GM12878 (cell line): ENCODE measurements at regions not wholly inside any gene's neighbourhood (a gene's known extent, or its start where the extent isn't known, plus 50 kb on each side); places are given as distances from the start of the nearest gene placed in this dataset.

Experiments
- ATAC-seq: fragments of 200-7000 bp; cut with Tn5 transposase; 3 replicates; pipeline ENCODE4 v1.9.1; 2020; ENCODE audit warnings: mild to moderate bottlenecking, moderate library complexity
- BruUV-seq: library from RNA; stranded (reverse); fragments of 400-500 nt; replicated peaks from 2 replicates; lab custom pipeline; 2021; lab: Mats Ljungman, UMichigan
- CTCF ChIA-PET: fragments of 300-600 bp; sonication (Branson Sonifier 250); formaldehyde crosslinking; extraction: SDS; loops from one replicate; lab custom pipeline; 2021; ENCODE audit warnings: inconsistent platforms; lab: Yijun Ruan, JAX
- POLR2A ChIA-PET: fragments of 350-600 bp; formaldehyde crosslinking; extraction: SDS; loops from one replicate; lab custom pipeline; 2021; ENCODE audit warnings: inconsistent platforms; lab: Charles Lee
- RAD21 ChIA-PET: fragments of 300-600 bp; sonication (Branson Sonifier 250); formaldehyde crosslinking; loops from one replicate; lab custom pipeline; 2023; ENCODE audit warnings: antibody characterized with exemption; ENCODE audit not compliant: unreplicated experiment; lab: Charles Lee
- SMC1A ChIA-PET: fragments of 300-600 bp; sonication (Branson Sonifier 250); formaldehyde crosslinking; loops from one replicate; lab custom pipeline; 2023; ENCODE audit not compliant: unreplicated experiment, uncharacterized antibody; lab: Charles Lee
- DNase-seq: peaks from one replicate; pipeline ENCODE4 v3.0.0-alpha.2; 2011; ENCODE audit warnings: low read depth, low spot score
- FAIRE-seq: peaks from 3 replicates; lab custom pipeline; 2011; peaks lifted over from hg19 to GRCh38; lab: Jason Lieb, UNC
- H2AFZ ChIP-seq: 2 replicates; pipeline ENCODE4 v1.6.0; 2011; ENCODE audit warnings: low read depth, low read length, control low read depth; ENCODE audit not compliant: control insufficient read depth
- H3K27ac ChIP-seq: 2 replicates; pipeline ENCODE4 v1.5.1; 2011; ENCODE audit warnings: control low read depth; ENCODE audit not compliant: control insufficient read depth, insufficient read depth
- H3K27me3 ChIP-seq, 2 experiments: replicated peaks in 1 of 2; 2 replicates each; pipeline versions ENCODE4 v1.6.0 to v1.6.1; 2011; ENCODE audit warnings: low read length in 1 of 2; ENCODE audit not compliant: control insufficient read depth in 2 of 2, insufficient read depth in 2 of 2
- H3K36me3 ChIP-seq, 2 experiments: 2 replicates each; pipeline ENCODE4 v1.5.1; 2011; ENCODE audit warnings: low read length in 1 of 2; ENCODE audit not compliant: control insufficient read depth in 2 of 2, insufficient read depth in 2 of 2
- H3K4me1 ChIP-seq: 2 replicates; pipeline ENCODE4 v1.6.1; 2011; ENCODE audit warnings: mild to moderate bottlenecking, low read length, moderate library complexity, mixed read lengths; ENCODE audit not compliant: control insufficient read depth, insufficient read depth
- H3K4me2 ChIP-seq: 2 replicates; pipeline ENCODE4 v1.6.0; 2011; ENCODE audit warnings: control low read depth; ENCODE audit not compliant: control insufficient read depth, insufficient read depth
- H3K4me3 ChIP-seq: fragments of 200-600 bp; sonication (generic); 2 replicates; pipeline ENCODE4 v1.5.1; 2016
- H3K79me2 ChIP-seq: 2 replicates; pipeline ENCODE4 v1.6.0; 2011; ENCODE audit warnings: low read length; ENCODE audit not compliant: control insufficient read depth, insufficient read depth
- H3K9ac ChIP-seq: 2 replicates; pipeline ENCODE4 v1.8.0; 2011; ENCODE audit warnings: low read length, control low read depth, mixed read lengths; ENCODE audit not compliant: control insufficient read depth, insufficient read depth
- H3K9me3 ChIP-seq: replicated peaks from 3 replicates; pipeline ENCODE4 v1.5.1; 2011; ENCODE audit warnings: mild to moderate bottlenecking, low read length; ENCODE audit not compliant: control insufficient read depth, insufficient read depth
- H4K20me1 ChIP-seq: 2 replicates; pipeline ENCODE4 v1.6.0; 2011; ENCODE audit not compliant: control insufficient read depth, insufficient read depth
- ASH2L ChIP-seq: fragments of 300-600, 200-600 bp; sonication (generic); IDR thresholded peaks from 2 replicates; pipeline ENCODE4 v1.6.1; 2017; ENCODE audit warnings: low read depth, mild to moderate bottlenecking, borderline replicate concordance
- BCL3 ChIP-seq: IDR thresholded peaks from 2 replicates; pipeline ENCODE4 v1.6.1; 2011; ENCODE audit warnings: borderline replicate concordance, low read depth, mild to moderate bottlenecking, moderate library complexity, low read length; ENCODE audit not compliant: insufficient read depth, poor library complexity, severe bottlenecking
- BCLAF1 ChIP-seq: fragments of 450-650 bp; IDR thresholded peaks from 2 replicates; pipeline ENCODE4 v1.6.1; 2017; ENCODE audit warnings: antibody characterized with exemption, mild to moderate bottlenecking, moderate library complexity
- CHD2 ChIP-seq: IDR thresholded peaks from 2 replicates; pipeline ENCODE4 v1.6.1; 2011; ENCODE audit warnings: low read depth, low read length, improper control_type of control experiment, borderline replicate concordance
- CTCF ChIP-seq, 3 experiments: IDR thresholded peaks in 2 of 3; conservative IDR thresholded peaks in 1 of 3; 2 replicates each; pipeline ENCODE4 v1.5.1; 2011; ENCODE audit warnings: low read depth in 3 of 3, low read length in 3 of 3, mild to moderate bottlenecking in 3 of 3, control low read depth in 2 of 3, moderate library complexity in 2 of 3, inconsistent platforms in 1 of 3, mixed read lengths in 1 of 3; ENCODE audit not compliant: control insufficient read depth in 2 of 3, insufficient read depth in 1 of 3; ENCODE audit errors: extremely low read depth in 1 of 3
- NKRF ChIP-seq: fragments of 450-650 bp; conservative IDR thresholded peaks from 2 replicates; pipeline ENCODE4 v1.6.1; 2017; ENCODE audit warnings: mild to moderate bottlenecking, moderate library complexity
- NR2F1 ChIP-seq: fragments of 450-650 bp; conservative IDR thresholded peaks from 2 replicates; pipeline ENCODE4 v1.6.1; 2017; ENCODE audit warnings: mild to moderate bottlenecking
- SREBF2 ChIP-seq: IDR thresholded peaks from 2 replicates; pipeline ENCODE4 v1.6.1; 2012; ENCODE audit warnings: mild to moderate bottlenecking, low read length
- TBL1XR1 ChIP-seq: IDR thresholded peaks from 2 replicates; pipeline ENCODE4 v1.6.1; 2012; ENCODE audit warnings: low read depth, low read length, improper control_type of control experiment
- TCF12 ChIP-seq: IDR thresholded peaks from 2 replicates; pipeline ENCODE4 v1.6.1; 2011; ENCODE audit warnings: low read depth, mild to moderate bottlenecking, low read length
- ZBTB40 ChIP-seq: fragments of 450-650 bp; IDR thresholded peaks from 2 replicates; pipeline ENCODE4 v1.6.1; 2016; ENCODE audit warnings: mild to moderate bottlenecking, moderate library complexity, borderline replicate concordance
- WGBS: methylation state at CpG from one replicate; pipeline ENCODE4 v1.1.6; 2016; ENCODE audit warnings: low lambda C conversion rate; ENCODE audit not compliant: insufficient replicate concordance, insufficient coverage; ENCODE audit errors: missing lambda C conversion rate; 5-methylcytosine and 5-hydroxymethylcytosine counted together
- in situ Hi-C: fragments of 300-500 bp; cut with MboI; formaldehyde crosslinking; loops from 9 replicates; pipeline ENCODE4 v1.14.3; 2018; ENCODE audit warnings: mixed read lengths
- intact Hi-C: fragments of 100-400 bp; cut with micrococcal nuclease; formaldehyde crosslinking; loops from one replicate; pipeline ENCODE4 v1.14.2; 2022; ENCODE audit not compliant: unreplicated experiment

GRCh38 chr21:28538987-28539622 lies 453.6 kb downstream of the LTN1 start:
- H3K4me1 ChIP-seq = no peaks in the 10 kb centered on the region
- H3K36me3 ChIP-seq = no peaks in the 10 kb centered on the region
- ChIA-PET CTCF (no interaction called here), SMC1A (no interaction called here), RAD21 (no interaction called here), POLR2A (no interaction called here)
- no peak overlapping the region for H2AFZ ChIP-seq
- H3K4me2 ChIP-seq = no peak overlapping the region
- WGBS = 17% methylated on average over 3 of the region's 3 CpGs
- no peaks in the 10 kb centered on the region for H3K79me2 ChIP-seq
- H3K27me3 ChIP-seq = no peaks in the 10 kb centered on the region
- H3K9ac ChIP-seq = no peak overlapping the region
- no peak for ATAC-seq
- intact Hi-C loops = no loop called here
- FAIRE-seq = no peak
- no peak for DNase-seq
- no peak overlapping the region for H3K27ac ChIP-seq
- in situ Hi-C loops = no loop called here
- H3K9me3 ChIP-seq = no peaks in the 10 kb centered on the region
- BruUV-seq = no TSS peak
- H4K20me1 ChIP-seq = no peaks in the 10 kb centered on the region
- no peak overlapping the region for H3K4me3 ChIP-seq
- TF ChIP-seq CHD2 (no peak), ASH2L (no peak), NKRF (no peak), SREBF2 (no peak), BCL3 (no peak), ZBTB40 (no peak), NR2F1 (no peak), TCF12 (no peak), TBL1XR1 (no peak), BCLAF1 (no peak), CTCF (IDR thresholded peaks at IDR 0.05 in 2 of 3, conservative IDR thresholded peaks at IDR 0.05 in 1 of 3; ENCODE audit: control insufficient read depth in 2 of 3, extremely low read depth in 1 of 3, insufficient read depth in 1 of 3, low read depth in 3 of 3, low read length in 3 of 3) (no peak)
